Erythroblast (primary cell): ENCODE measurements at regions not wholly inside any gene's neighbourhood (a gene's known extent, or its start where the extent isn't known, plus 50 kb on each side); places are given as distances from the start of the nearest gene placed in this dataset.

Experiments
- DNase-seq, 2 experiments: peaks; one replicate each; lab custom pipeline; 2025; lab: John Stamatoyannopoulos, UW
- GATA1 ChIP-seq: IDR thresholded peaks from 2 replicates; pipeline ENCODE4 v1.6.1; 2011; ENCODE audit warnings: low read depth, mild to moderate bottlenecking, control low read depth, low read length, moderate library complexity
- POLR2A ChIP-seq: IDR thresholded peaks from 2 replicates; pipeline ENCODE4 v1.6.1; 2011; ENCODE audit warnings: mild to moderate bottlenecking, low read length

DNA sequence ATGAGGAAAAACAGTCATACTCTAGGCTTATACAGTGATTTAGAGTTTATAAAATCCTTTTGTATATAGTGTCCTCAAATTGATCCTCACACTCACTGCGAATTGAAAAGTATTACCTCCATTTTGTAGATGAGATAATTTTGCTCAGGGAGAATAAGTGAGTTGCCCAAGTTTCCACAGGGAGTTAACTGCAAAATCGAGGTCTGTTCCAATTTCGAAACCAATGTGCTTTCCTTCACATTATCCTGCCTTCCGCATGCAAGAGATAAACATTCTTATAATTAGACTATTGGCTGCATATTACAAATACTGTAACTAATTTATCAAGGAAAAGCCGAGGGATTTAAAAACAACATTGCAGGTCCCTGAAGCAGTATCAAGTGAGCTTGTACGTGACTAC, 667.0 kb downstream of the SQOR start:
- no peak for DNase-seq
- no peak for TF ChIP-seq POLR2A
- TF ChIP-seq GATA1 = no peak

DNA sequence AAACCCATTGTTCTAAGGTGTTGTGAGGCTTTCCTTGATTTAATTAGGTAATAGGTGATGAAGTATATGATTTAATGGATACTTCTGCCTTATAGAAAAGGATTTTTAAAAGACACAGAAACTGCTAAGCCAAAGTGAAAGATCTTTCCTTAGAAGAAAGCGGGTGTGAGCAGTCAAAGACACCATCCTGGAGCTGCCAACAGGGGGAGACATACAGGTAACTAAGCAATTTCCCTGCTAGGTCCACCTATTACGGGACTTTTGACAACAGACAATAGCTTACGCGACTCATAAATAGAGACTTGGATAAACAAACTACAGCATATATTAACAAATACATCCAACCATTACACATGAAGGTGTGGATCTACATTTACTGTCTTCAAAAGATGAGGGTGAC, 669.5 kb downstream of the SQOR start:
- peak; percentile 4 to 26 for DNase-seq
- TF ChIP-seq GATA1 (no peak), POLR2A (no peak)

DNA sequence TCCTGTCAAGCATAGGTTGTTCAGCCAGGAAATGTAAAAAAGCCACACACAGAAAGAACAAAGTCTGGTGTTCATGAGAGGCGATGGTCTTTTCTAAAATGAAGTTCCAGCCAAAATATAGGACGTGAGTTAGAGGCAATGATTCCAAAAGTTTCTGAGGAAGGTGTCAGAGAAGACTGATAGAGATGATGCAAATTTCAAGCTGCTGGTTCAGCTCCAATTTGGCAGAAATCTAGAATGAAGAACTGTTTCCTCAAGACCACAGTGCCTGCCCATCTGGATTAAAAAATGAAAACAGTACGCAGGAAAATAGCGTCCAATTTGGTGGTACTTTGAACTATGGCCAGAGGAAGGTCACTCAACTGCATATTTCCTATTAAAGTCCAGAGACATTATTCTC, 672.9 kb downstream of the SQOR start:
- no peak for DNase-seq
- TF ChIP-seq POLR2A = no peak
- no peak for TF ChIP-seq GATA1

DNA sequence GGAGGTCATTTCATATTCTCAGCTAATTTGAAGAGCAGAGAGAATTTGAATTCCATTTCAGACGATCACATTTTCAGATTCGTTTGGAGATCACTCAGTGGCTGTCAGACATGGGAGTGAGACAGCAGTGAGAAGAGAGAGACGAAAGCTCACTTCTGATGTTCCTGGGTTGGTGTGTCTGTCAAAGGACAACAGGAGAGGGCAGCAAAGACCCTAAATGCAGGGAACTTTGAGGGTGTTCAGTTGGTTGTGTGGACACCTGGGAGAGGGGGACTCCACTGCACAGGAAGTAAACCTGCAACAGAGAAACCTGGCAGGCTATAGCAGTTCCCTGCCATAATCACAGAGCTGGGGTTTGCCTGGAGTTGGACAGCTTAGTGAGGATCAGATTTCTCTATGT, 675.1 kb downstream of the SQOR start:
- TF ChIP-seq POLR2A = no peak
- TF ChIP-seq GATA1 = no peak
- no peak for DNase-seq

DNA sequence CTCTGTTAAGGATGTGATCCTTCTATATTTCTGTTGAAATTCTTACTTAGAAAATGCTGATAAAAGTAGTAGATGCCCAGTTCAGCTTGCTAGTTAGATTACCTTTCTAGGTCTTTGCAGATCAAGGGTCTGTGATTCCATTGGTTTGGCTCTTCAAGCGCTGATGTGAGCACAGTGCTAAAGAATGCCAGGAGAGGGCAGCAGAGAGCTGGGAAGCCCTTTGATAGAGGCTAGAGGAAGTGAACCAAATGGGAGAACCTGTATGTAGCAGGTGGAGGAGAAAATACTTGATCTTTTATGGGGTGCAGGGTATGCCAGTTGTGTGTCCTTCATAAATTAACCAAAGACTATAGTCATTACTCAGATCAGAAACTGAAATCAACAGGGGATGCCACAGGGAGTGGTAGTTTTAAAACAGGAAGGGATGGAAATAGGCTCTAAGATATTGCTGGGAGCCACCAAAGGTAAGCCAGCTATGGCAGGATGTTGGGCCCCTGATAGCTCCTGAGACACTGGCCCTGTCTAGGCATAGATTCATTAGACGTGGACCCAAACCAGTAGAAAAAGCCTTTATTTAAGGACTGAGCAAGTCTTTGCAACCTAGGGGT, 677.4 kb downstream of the SQOR start:
- TF ChIP-seq GATA1 (no peak), POLR2A (no peak)
- DNase-seq = peak; percentile 32 to 65

DNA sequence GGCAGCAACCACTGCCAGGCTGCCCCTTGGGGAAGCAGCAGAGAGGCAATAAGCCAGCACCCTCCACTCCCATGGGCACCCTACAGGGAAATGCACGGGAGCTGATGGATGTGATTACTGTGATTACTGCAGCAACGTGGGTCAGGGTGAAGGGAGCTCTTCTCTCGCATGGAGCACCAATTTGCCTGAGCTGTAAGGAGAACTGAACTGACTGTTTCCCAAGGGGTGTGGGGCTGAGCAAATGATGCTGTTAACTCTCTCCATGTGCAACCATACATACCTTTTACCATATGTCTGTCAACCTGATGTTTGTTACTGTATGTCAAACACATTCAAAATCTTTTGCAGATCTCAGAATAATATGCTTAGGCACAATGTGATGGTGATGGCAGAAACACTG, 680.6 kb downstream of the SQOR start:
- no peak for TF ChIP-seq GATA1
- no peak for TF ChIP-seq POLR2A
- DNase-seq = no peak

DNA sequence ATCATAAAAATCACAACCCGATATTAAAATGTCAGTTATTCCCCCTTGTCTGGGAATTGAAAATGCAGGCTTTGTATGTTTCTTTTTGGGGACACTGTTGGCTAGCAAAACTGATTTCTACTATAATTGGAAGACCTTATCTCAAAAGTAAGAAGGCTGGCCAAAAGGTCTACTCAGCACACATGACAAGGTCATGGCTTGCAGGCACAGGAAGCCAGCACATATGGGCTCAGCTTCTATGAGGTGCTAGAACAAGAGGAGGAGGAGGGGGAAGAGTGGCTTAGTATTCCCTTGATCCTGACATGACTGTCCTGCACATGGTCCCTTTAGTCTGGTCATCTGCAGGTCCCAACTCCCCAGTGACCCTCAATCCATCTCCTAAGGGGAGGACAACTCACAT, 681.2 kb downstream of the SQOR start:
- no peak for DNase-seq
- TF ChIP-seq POLR2A (no peak), GATA1 (no peak)

DNA sequence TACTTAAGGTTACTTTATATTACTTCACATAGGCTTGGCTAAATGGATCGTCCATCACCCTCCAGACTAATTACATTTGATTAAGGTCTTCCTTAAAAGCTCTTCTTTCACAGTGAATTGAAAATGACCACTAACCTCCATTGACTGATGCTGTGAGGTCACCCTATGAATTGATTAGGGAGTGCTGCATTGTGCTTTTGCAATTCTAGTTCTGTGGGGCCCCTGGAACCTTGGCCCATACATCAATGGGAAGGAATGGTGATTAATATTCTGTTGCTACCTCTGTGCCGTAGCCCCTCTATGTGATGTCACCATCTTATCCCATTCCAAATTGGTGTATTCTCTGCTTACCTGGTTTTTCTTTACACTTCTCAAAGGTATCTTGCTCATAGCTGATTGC, 682.2 kb downstream of the SQOR start:
- TF ChIP-seq GATA1 = no peak
- no peak for TF ChIP-seq POLR2A
- no peak for DNase-seq

DNA sequence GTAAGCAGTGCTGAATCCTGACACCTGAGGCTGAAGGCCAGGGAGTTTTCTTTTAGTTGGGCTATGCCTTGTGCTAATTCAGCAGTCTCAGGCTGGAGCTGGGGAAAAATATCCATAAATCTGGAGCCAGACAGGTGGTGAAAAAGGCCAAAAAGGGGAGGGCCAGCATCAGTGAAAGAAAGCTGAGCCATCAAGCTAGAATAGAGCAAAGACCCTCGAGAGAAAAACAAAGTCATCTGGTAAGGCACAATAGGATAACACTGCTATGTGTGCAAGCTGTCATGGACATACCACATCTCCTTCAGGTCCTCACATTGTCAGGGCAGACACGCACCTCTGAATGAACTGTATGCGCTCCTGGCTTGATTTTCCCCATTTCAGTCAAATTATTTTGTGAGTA, 687.9 kb downstream of the SQOR start:
- no peak for TF ChIP-seq GATA1
- TF ChIP-seq POLR2A = no peak
- DNase-seq = no peak

DNA sequence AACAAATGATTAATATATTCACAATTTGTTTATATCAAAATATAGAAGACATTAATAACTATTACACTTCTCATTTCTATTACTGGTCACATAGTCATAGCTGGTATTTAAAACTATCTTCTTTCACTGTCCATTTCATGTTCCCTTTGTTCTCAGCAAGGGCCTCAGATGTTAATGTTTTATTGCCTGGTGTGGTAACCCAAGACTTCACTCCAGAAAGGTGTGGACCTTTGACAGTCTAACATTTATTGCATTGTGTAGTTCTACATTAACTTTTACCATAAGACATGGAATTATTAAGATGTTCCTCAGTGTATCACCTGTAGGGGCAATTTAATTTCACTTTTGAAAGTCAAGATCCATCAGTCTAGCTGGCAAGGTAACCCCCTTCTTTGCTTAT, 691.3 kb downstream of the SQOR start:
- no peak for TF ChIP-seq GATA1
- no peak for TF ChIP-seq POLR2A
- no peak for DNase-seq

DNA sequence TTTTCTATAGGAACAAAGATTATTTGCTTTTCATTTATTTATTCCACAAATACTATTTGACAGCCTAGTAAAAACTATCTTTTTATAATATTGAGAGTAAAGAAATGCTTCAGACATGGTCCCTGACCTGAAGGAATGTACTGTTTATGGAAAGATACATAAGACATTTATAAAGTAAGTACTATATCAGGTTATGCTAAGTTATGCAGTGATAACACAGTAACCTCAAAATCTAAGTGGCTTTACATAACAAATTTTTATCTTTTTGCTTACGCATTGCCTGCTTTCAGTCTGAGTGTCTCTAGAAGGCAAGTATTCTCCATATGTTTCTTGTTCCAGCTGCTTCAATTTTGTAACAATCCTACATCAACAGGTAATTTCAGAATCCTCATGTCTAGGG, 694.0 kb downstream of the SQOR start:
- DNase-seq = no peak
- TF ChIP-seq GATA1 (no peak), POLR2A (no peak)

DNA sequence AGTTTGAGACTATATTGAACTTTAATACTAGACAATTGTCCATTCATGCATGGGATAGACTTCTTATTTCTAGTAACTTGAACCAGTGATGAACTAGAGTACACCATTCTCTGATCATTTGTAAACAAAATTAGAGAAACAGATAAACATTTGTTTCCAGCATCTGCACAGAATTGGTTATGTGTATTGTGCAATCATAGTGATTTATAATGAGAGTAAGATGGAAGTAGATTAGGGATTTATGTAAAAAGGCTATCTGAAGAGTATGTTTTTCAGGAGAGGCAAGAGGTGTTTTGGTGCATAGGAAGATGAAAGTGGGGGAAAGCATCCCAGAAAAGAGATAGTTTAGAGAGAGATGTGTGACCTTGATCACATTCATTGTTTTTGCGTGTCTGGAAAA, 695.0 kb downstream of the SQOR start:
- TF ChIP-seq POLR2A (no peak), GATA1 (no peak)
- no peak for DNase-seq

DNA sequence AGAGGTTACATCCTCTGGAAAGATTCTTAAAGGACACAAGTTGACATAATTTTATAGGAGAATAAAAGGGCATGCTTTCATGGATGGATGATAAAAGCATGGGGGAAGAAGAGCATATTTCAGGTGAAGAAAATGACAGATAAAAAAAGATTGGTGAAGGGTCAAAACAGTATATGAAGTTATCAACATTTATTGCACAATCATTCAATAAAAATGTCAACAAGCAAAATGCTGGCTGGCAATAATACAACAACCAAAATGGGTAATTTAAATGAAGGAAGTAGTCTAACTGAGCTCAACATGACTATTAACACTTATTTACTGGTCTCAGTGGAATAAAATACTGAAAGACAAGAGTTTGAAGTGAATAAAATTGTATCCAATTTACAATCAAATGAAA, 696.7 kb downstream of the SQOR start:
- TF ChIP-seq GATA1 (no peak), POLR2A (no peak)
- no peak for DNase-seq

DNA sequence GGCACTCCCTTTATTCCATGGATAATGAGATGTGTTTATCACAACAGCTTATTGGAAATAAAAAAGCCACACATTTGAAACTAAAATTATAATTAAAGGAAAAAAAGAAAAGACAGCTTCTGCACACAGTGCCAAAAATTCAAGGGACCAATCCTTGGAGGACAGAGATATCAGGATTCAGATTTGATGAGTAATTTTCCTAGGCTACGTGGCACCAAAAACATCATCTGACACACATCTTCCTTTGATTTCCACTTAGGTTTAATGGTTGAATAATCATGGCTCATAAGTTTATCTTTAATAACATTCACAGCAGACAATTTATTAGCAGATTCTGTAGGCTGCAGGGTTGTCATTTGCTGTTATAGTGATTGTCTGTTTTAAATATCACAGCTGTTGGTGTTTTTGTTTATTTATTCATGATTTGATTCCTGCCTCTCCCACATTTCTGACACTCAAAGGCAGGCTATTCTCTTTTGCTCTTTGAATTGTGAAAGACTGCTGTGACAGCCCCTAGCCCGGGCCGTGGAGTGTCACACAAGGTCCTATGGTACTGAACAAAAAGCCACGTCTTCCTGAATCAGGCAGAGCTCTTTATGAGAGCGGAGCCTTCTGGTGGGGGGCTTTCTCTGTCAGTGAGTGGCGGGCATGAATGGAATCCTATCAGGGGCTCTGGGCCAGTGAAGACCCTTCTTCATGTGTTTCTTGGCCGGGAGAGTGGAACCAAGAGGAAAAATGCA, 708.5 kb downstream of the SQOR start:
- TF ChIP-seq GATA1 (no peak), POLR2A (no peak)
- DNase-seq = no peak
